Natural killer cell (primary cell): ENCODE measurements at regions not wholly inside any gene's neighbourhood (a gene's known extent, or its start where the extent isn't known, plus 50 kb on each side); places are given as distances from the start of the nearest gene placed in this dataset.

Experiments used
- ATAC-seq, 3 donors: fragments of 150-1000 bp in 2 of 3; fragments of 200-7000 bp in 1 of 3; cut with Tn5 transposase; 1 replicate in 1 of 3; 2 replicates in 2 of 3; pipeline ENCODE4 v1.10.0; 2021; ENCODE audit warnings: mild to moderate bottlenecking in 2 of 3, moderate library complexity in 2 of 3
- DNase-seq, 2 donors: peaks; one replicate each; pipeline versions ENCODE4 v3.0.0 to v3.0.0-alpha.2; 2013 to 2021; ENCODE audit warnings: mixed read lengths in 1 of 2
- H3K27ac ChIP-seq: one replicate; pipeline ENCODE4 v1.5.1; 2013; ENCODE audit warnings: mild to moderate bottlenecking, low read length
- H3K27me3 ChIP-seq: one replicate; pipeline ENCODE4 v1.6.1; 2013; ENCODE audit warnings: low read length; ENCODE audit not compliant: control insufficient read depth, insufficient read depth
- H3K36me3 ChIP-seq: one replicate; pipeline ENCODE4 v1.6.1; 2013; ENCODE audit warnings: low read length; ENCODE audit not compliant: control insufficient read depth, insufficient read depth
- H3K4me1 ChIP-seq: one replicate; pipeline ENCODE4 v1.6.1; 2013; ENCODE audit warnings: low read length; ENCODE audit not compliant: control insufficient read depth, insufficient read depth
- H3K4me3 ChIP-seq: one replicate; pipeline ENCODE4 v1.5.1; 2013; ENCODE audit warnings: low read length
- H3K9me3 ChIP-seq: one replicate; pipeline ENCODE4 v1.6.1; 2013; ENCODE audit warnings: low read length; ENCODE audit not compliant: control insufficient read depth, insufficient read depth
- H3K27ac Mint-ChIP-seq, 2 donors: one replicate each; pipeline ENCODE4 v1.8.0; 2022; ENCODE audit warnings: mild to moderate bottlenecking in 2 of 2, mixed read lengths in 2 of 2, moderate library complexity in 1 of 2
- H3K27me3 Mint-ChIP-seq, 2 donors: one replicate each; pipeline ENCODE4 v1.8.0; 2022; ENCODE audit warnings: low read depth in 2 of 2, mixed read lengths in 2 of 2
- H3K36me3 Mint-ChIP-seq: one replicate; pipeline ENCODE4 v1.8.0; 2022; ENCODE audit warnings: mixed read lengths
- H3K4me1 Mint-ChIP-seq, 2 donors: one replicate each; pipeline ENCODE4 v1.8.0; 2022; ENCODE audit warnings: mixed read lengths in 2 of 2
- H3K4me3 Mint-ChIP-seq: one replicate; pipeline ENCODE4 v1.8.0; 2022; ENCODE audit warnings: mild to moderate bottlenecking, moderate library complexity, mixed read lengths
- H3K9me3 Mint-ChIP-seq, 2 donors: one replicate each; pipeline ENCODE4 v1.8.0; 2022; ENCODE audit warnings: mixed read lengths in 2 of 2
- CTCF ChIP-seq: fragments of 200-600 bp; IDR thresholded peaks from one replicate; pipeline ENCODE4 v1.8.0; 2022; ENCODE audit warnings: antibody characterized with exemption
- WGBS: methylation state at CpG from one replicate; pipeline ENCODE4 v1.1.7; 2013; ENCODE audit warnings: missing lambda C conversion rate; ENCODE audit not compliant: insufficient coverage; 5-methylcytosine and 5-hydroxymethylcytosine counted together
- intact Hi-C: fragments of 100-400 bp; cut with micrococcal nuclease; formaldehyde crosslinking; loops from one replicate; pipeline ENCODE4 v1.14.2; 2022

- no peak for TF ChIP-seq CTCF
- Histone ChIP-seq H3K36me3 (no peaks in the 10 kb centered on the region), H3K4me1 (no peaks in the 10 kb centered on the region), H3K27me3 (no peaks in the 10 kb centered on the region), H3K9me3 (no peaks in the 10 kb centered on the region), H3K27ac (no peak overlapping the region), H3K4me3 (no peak overlapping the region)
- no peak overlapping the region for H3K27ac Mint-ChIP-seq
- DNase-seq: no peak
- peaks cover 5 to 8% of the 10 kb centered on the region in 2 donors for H3K27me3 Mint-ChIP-seq
- intact Hi-C loops: no loop called here
- no peak for ATAC-seq
- H3K9me3 Mint-ChIP-seq: no peaks in the 10 kb centered on the region
- no peaks in the 10 kb centered on the region for H3K36me3 Mint-ChIP-seq
- WGBS: 81% methylated on average over 4 of the region's 5 CpGs
- no peak overlapping the region for H3K4me3 Mint-ChIP-seq
- H3K4me1 Mint-ChIP-seq: no peaks in the 10 kb centered on the region
Observed at GRCh38 chr10:127619546-127620325, 70.6 kb downstream of the NPS start.

- Histone ChIP-seq H3K27ac (no peak overlapping the region), H3K9me3 (peaks cover 16% of the 10 kb centered on the region), H3K4me1 (no peaks in the 10 kb centered on the region), H3K4me3 (no peak overlapping the region), H3K27me3 (no peaks in the 10 kb centered on the region), H3K36me3 (no peaks in the 10 kb centered on the region)
- no peak for DNase-seq
- intact Hi-C loops: no loop called here
- WGBS: no CpG with 5 or more reads among the region's 2 CpGs
- ATAC-seq: no peak
- no peak for TF ChIP-seq CTCF
- peaks cover 12 to 21% of the 10 kb centered on the region in 2 donors for H3K9me3 Mint-ChIP-seq
- H3K27me3 Mint-ChIP-seq: peaks cover 3 to 13% of the 10 kb centered on the region in 2 donors
- no peaks in the 10 kb centered on the region for H3K4me1 Mint-ChIP-seq
- H3K36me3 Mint-ChIP-seq: peaks cover 17% of the 10 kb centered on the region
- no peak overlapping the region for H3K4me3 Mint-ChIP-seq
- no peak overlapping the region for H3K27ac Mint-ChIP-seq
Observed at GRCh38 chr10:127635882-127636281, 86.8 kb downstream of the NPS start.

- DNase-seq (no peak), ATAC-seq (no peak)
- no peaks in the 10 kb centered on the region for H3K4me1 ChIP-seq
- Mint-ChIP-seq H3K4me3 (no peak overlapping the region), H3K27ac (no peak overlapping the region), H3K27me3 (peaks cover 8 to 22% of the 10 kb centered on the region in 2 donors), H3K9me3 (no peaks in the 10 kb centered on the region), H3K36me3 (no peaks in the 10 kb centered on the region), H3K4me1 (no peaks in the 10 kb centered on the region)
- H3K4me3 ChIP-seq: no peak overlapping the region
- no peaks in the 10 kb centered on the region for H3K9me3 ChIP-seq
- no peak overlapping the region for H3K27ac ChIP-seq
- no peaks in the 10 kb centered on the region for H3K36me3 ChIP-seq
- WGBS: 90% methylated on average over 2 of the region's 3 CpGs
- peaks cover 2% of the 10 kb centered on the region for H3K27me3 ChIP-seq
- no peak for TF ChIP-seq CTCF
- intact Hi-C loops: no loop called here
Observed at GRCh38 chr10:127648885-127649284, 88.1 kb upstream of the FOXI2 start.

- Mint-ChIP-seq H3K9me3 (no peaks in the 10 kb centered on the region), H3K36me3 (no peaks in the 10 kb centered on the region), H3K4me3 (no peak overlapping the region), H3K27me3 (peaks cover 6 to 15% of the 10 kb centered on the region in 2 donors), H3K4me1 (no peaks in the 10 kb centered on the region), H3K27ac (no peak overlapping the region)
- intact Hi-C loops: no loop called here
- no peak for DNase-seq
- H3K4me1 ChIP-seq: no peaks in the 10 kb centered on the region
- no peaks in the 10 kb centered on the region for H3K9me3 ChIP-seq
- no peak for TF ChIP-seq CTCF
- ATAC-seq: no peak
- no peak overlapping the region for H3K4me3 ChIP-seq
- no peak overlapping the region for H3K27ac ChIP-seq
- WGBS: 58% methylated on average over 5 of the region's 6 CpGs
- H3K27me3 ChIP-seq: peaks cover 2% of the 10 kb centered on the region
- H3K36me3 ChIP-seq: no peaks in the 10 kb centered on the region
Observed at GRCh38 chr10:127649642-127650041, 87.3 kb upstream of the FOXI2 start.
